D721Med (cell line): ENCODE measurements at regions not wholly inside any gene's neighbourhood (a gene's known extent, or its start where the extent isn't known, plus 50 kb on each side); places are given as distances from the start of the nearest gene placed in this dataset.
"Not testable (repeated sequence)": the region's sequence is repeated elsewhere in the genome, so short reads cannot be mapped to it uniquely, and the experiment has no call there.

Experiments
- DNase-seq: peaks from one replicate; pipeline ENCODE4 v3.0.0; 2011; ENCODE audit warnings: low spot score; ENCODE audit not compliant: insufficient read length
- FAIRE-seq: peaks from 2 replicates; lab custom pipeline; 2011; peaks lifted over from hg19 to GRCh38; lab: Jason Lieb, UNC
- TF ChIP-seq, protein P1 (sequence below): IDR thresholded peaks from 2 replicates; pipeline ENCODE4 v1.5.1; 2012; ENCODE audit warnings: mild to moderate bottlenecking, control low read depth; ENCODE audit not compliant: insufficient read depth; ENCODE audit errors: missing control alignments

DNA sequence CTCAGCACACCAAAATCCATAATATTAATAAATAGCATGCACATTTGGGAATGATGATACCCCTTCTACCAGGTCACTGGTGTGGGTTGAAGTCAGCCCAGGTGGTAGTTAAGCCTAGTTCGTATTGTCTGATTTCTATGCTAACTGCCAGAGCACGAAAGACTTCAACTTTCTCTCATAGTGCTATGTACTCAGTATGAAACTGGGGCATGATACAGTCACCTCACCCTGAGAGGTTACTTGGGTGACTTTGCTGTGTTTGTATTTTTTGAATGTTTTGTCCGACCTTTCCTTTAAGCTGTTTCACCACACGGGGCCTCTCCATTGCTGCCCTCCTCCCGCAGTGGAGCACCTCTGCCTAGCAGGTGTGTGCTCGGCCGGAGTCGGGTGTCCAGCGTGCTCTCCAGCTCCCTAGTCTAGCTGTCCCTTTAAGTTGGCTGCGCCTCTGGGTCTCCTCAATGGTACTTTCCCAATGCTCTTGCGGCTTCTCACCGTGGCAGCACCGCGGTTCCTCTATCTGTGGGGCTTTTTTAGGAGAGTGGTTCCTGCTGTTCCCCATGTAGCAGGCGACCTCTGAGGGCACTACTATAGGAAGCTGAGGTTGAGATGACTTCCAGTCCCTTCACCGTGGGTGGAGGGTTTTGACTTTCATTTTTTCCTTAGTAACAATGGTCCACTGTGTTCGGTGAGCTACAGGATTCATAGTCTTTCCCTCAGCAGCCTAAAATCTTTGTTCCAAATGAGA is 524.0 kb upstream of the PFKP start:
- DNase-seq (no peak), FAIRE-seq (no peak)
- TF ChIP-seq, protein P1, sequence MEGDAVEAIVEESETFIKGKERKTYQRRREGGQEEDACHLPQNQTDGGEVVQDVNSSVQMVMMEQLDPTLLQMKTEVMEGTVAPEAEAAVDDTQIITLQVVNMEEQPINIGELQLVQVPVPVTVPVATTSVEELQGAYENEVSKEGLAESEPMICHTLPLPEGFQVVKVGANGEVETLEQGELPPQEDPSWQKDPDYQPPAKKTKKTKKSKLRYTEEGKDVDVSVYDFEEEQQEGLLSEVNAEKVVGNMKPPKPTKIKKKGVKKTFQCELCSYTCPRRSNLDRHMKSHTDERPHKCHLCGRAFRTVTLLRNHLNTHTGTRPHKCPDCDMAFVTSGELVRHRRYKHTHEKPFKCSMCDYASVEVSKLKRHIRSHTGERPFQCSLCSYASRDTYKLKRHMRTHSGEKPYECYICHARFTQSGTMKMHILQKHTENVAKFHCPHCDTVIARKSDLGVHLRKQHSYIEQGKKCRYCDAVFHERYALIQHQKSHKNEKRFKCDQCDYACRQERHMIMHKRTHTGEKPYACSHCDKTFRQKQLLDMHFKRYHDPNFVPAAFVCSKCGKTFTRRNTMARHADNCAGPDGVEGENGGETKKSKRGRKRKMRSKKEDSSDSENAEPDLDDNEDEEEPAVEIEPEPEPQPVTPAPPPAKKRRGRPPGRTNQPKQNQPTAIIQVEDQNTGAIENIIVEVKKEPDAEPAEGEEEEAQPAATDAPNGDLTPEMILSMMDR, result no peak

DNA sequence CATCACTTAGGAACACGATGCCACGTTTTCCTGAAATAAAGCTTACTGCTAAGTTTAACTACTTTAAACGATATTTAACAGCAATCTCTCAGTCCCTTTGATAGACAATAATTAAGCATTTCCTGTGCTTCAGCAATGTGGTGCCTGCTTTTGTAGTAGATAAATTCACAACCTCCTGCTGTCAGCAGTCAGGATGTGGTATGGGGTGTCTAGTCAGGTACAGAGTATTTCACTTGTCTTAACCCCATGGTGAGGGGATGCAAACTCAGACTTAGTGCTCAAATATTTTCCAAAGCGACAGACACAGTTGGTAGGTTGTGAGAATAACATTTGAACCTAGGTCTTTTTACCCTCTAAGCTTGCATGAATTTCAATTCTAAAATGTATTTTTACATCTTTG is 526.2 kb upstream of the PFKP start:
- TF ChIP-seq, protein P1, result no peak
- no peak for FAIRE-seq
- DNase-seq, result no peak

DNA sequence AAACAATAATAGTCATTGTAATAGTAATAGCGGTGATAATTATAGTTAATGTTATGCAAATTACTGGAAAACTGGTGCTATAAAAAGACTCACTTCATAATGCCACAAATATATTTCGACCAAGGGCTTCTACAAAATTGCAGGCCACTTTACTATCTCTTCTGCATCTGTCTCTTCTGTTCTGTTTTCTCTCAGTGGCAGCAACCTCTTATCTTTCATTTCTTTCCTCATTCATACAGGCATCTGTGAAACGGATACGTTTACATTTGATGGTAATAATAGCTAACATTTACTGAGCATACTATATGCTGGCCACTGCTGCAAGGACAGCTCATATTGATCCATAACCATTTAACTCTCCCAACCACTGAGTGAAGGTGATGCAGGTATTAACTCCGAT is 537.4 kb upstream of the PFKP start:
- no peak for FAIRE-seq
- no peak for DNase-seq
- TF ChIP-seq, protein P1, result no peak

DNA sequence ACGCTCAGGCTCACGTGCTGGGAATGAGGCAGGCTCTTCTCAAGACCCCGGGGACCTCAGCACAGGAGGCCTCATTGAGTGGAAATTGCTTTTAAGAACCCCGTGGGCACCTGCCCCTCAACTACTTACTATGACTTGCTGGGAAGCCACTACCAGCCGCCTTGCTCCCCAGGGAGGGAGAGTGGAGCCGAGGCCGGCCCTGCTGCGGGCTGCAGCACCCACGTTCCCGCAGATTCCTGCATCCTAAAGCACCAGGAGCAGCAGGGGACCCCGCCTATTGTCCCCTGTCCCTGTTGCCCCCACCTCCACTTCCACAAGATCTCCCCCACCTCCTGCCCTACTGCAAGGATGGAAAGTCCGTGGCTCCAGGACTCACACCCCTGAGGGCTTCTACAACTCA is 541.6 kb upstream of the PFKP start:
- DNase-seq (no peak), FAIRE-seq (no peak)
- TF ChIP-seq, protein P1, result no peak

DNA sequence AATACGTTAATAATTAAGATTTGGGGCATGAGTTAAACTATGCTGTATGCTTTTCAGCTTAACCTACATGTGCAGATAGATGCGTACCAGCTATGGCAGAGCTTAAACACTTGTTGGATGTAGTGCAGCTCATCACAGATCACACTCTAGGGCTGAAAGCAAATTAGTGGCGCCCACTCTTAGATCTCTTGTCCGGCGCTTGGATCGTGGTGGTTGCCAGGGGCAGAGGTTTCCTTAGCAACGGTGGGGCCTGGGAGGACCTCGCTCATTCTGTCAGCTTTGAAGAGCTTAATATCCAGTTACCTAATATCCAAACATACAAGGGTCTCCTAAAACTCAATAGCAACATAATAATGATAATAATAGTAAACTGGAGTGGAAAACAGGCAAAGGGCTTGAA is 548.2 kb upstream of the PFKP start:
- TF ChIP-seq, protein P1, result no peak
- DNase-seq (no peak), FAIRE-seq (no peak)

DNA sequence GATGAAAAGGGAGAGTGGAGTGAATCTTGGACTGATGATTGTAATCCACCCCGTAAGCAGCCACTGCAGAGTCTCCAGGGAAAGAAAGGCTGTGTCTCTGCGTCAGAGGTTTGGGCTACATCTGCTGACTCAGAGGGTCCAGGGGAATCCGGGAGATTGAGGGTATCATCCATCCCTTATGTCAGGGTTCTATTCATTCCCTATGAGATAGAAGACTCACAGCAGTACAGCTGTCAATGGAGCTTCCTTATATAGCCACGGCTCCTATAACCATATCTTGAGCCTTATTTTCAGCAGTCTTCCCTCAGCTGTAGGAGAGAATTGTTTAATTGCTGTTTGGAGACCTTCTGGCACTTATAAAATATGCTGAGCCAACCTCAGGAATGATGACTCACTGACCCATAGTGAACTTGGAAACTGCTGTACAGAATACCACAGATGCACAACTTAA is 558.2 kb upstream of the PFKP start:
- FAIRE-seq, result no peak
- no peak for DNase-seq
- TF ChIP-seq, protein P1, result no peak

DNA sequence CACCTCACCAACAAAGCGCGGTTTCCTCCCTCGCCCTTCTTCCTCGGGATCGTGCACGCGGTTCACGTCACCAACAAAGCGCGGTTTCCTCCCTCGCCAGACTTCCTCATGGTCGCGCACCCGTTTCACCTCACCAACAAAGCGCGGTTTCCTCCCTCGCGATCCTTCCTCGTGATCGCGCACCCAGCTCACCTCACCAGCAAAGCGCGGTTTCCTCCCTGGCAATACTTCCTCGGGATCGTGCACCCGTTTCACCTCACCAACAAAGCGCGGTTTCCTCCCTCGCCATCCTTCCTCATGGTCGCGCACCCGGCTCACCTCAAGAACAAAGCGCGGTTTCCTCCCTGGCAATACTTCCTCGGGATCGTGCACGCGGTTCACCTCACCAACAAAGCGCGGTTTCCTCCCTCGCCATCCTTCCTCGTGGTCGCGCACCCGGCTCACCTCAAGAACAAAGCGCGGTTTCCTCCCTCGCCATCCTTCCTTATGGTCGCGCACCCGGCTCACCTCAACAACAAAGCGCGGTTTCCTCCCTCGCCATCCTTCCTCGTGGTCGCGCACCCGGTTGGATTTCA is 565.9 kb upstream of the PFKP start:
- DNase-seq, FAIRE-seq: not testable (repeated sequence)
